ENCODE measurements at regions not wholly inside any gene's neighbourhood (a gene's known extent, or its start where the extent isn't known, plus 50 kb on each side); places are given as distances from the start of the nearest gene placed in this dataset.

DNA sequence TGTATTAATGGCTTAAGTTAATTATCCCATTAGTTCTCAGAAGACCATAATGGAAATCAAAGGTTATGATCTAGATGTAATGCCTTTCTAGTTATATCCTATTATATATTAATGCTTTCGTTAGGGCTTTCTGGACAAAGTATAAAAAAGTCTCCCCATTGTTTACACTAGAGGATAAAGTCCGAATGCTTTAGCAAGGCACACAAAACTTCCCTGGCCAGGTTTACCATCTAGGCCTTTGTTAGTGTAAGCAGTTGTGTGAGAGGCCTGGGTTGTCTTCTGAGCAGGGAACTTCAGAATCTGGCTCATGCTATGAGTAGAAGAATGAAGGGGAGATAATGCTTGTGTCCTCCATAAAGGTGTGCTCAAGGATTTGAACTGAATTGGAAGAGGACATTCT, 106.3 kb upstream of the MEIS2 start:
- TF ChIP-seq, protein P1, sequence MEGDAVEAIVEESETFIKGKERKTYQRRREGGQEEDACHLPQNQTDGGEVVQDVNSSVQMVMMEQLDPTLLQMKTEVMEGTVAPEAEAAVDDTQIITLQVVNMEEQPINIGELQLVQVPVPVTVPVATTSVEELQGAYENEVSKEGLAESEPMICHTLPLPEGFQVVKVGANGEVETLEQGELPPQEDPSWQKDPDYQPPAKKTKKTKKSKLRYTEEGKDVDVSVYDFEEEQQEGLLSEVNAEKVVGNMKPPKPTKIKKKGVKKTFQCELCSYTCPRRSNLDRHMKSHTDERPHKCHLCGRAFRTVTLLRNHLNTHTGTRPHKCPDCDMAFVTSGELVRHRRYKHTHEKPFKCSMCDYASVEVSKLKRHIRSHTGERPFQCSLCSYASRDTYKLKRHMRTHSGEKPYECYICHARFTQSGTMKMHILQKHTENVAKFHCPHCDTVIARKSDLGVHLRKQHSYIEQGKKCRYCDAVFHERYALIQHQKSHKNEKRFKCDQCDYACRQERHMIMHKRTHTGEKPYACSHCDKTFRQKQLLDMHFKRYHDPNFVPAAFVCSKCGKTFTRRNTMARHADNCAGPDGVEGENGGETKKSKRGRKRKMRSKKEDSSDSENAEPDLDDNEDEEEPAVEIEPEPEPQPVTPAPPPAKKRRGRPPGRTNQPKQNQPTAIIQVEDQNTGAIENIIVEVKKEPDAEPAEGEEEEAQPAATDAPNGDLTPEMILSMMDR (IDR thresholded peaks at IDR 0.05), result no peak
- TF ChIP-seq POLR2A (IDR thresholded peaks at IDR 0.05; ENCODE audit: low read depth) (no peak), EP300 (IDR thresholded peaks at IDR 0.05) (no peak), POLR2AphosphoS5 (IDR thresholded peaks at IDR 0.05) (no peak)
